Ovary (tissue), 3 donors: ENCODE measurements at regions not wholly inside any gene's neighbourhood (a gene's known extent, or its start where the extent isn't known, plus 50 kb on each side); places are given as distances from the start of the nearest gene placed in this dataset.

Experiments used
- CTCF ChIP-seq, 3 donors: fragments of 450-650 bp in 2 of 3; fragments of 200-600 bp in 1 of 3; IDR thresholded peaks; one replicate each; pipeline versions ENCODE4 v1.5.1 to v1.8.0; 2016 to 2022; ENCODE audit warnings: antibody characterized with exemption in 3 of 3, mild to moderate bottlenecking in 1 of 3
- EP300 ChIP-seq: sonication (generic); formaldehyde crosslinking; IDR thresholded peaks from one replicate; pipeline ENCODE4 v1.6.1; 2017; ENCODE audit warnings: antibody characterized with exemption
- POLR2A ChIP-seq: fragments of 450-650 bp; IDR thresholded peaks from one replicate; pipeline ENCODE4 v1.6.1; 2017; ENCODE audit warnings: antibody characterized with exemption, mild to moderate bottlenecking, moderate library complexity
- donor health status: DM: no; HTN: no; CAD: no.

GRCh38 chr6:104022126-104022525 lies 837.6 kb downstream of the HACE1 start:
- TF ChIP-seq CTCF (IDR thresholded peaks at IDR 0.05), result no peak
- TF ChIP-seq POLR2A, result no peak
- no peak for TF ChIP-seq EP300
